ENCODE measurements at regions not wholly inside any gene's neighbourhood (a gene's known extent, or its start where the extent isn't known, plus 50 kb on each side); places are given as distances from the start of the nearest gene placed in this dataset.
"Not testable (repeated sequence)": the region's sequence is repeated elsewhere in the genome, so short reads cannot be mapped to it uniquely, and the experiment has no call there.

DNA sequence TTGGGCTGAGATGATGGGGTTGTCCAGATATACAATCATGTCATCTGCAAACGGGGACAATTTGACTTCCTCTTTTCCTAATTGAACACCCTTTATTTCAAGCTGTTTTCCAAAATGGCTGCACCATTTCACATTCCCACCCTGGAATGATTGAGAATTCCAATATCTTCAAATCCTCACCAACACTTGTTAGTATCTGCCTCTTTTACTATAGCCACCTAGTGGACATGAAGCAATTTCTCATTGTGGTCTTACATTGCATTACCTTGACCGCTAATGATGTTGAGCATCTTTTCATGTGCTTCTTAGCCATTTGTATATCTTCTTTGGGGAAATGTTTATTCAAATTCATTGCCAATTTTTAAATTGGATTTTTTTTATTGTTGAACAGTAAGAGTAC is 364.8 kb downstream of the SMARCA1 start:
- no peak for DNase-seq

DNA sequence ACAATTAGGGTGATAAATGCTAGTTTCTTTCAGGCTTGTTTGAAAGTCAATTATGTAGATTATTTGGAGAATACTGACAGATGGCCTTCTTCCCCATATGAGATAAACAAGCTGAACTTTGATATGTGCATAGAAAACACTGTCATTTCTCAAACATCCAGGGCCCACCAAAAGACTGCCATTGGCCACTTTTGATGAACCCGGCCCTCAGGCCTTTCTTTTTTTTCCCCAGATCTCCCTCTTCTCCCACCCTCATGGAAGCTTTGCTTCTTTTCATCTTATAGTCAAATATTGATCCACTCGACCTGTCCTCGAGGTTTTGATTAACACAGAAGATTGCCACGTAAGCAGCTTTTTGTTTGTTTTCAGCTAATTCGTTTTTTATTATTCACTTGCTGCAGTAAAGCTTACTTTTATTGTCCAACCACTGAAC is 377.4 kb downstream of the SMARCA1 start:
- peak; percentile 67 to 75 for DNase-seq

DNA sequence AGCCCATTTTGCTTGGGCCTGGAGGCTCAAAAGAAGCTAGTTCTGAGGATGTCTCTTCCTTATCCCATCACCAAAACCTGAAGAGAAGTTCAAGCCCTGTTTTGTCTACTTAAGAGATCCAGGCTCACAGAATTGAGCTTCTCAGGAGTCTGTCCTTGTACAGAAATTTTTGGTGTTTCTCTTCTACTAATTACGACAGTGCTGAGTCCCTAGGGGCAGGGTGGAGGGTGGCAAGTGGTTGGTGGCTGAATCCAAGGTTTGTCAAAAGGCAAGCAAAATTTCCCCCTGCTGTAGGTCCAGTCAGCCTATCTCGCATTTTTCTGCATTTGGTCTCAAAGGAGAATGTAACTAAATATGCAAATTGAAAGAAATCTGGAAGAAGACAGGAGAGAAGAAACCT is 377.9 kb downstream of the SMARCA1 start:
- DNase-seq, result peak; percentile 44 to 61

DNA sequence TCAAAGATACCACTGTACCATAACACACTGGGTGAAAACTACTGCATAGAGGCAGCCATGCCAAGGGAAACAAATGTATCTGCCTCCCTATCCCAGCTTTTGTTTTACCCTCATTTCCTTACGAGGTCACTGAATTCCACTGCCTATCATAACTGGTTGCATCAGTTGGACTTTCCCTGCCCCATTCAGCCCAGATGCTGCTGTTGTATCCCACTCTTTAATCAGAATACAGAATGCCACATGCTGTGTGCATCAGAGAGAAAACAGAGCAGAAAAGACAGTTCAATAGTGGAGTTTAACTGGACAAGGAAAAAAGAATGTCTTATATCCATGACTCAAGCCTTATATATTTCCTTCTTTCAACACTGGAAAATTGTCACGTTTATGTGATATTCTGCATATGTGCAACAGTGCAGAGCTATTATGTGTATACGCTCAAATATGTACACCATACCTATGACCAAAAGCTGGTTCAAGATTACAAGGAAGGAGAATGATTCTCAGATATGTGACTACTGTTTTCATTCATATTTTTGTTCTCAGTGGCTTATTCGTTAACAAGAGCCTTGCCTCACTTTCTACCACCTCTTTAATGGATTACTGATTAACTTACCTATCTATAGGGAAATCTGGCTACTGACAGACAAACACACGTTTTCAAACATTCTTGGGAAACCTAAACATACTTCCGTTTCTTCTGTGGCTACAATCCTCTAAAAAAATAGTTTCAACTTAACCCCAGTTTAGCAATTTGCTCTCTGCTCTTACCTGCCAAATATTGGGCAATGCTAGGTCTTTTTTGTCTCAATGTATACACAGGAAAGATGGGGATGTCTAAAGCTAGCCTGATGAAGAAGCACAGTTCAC is 378.9 kb downstream of the SMARCA1 start:
- DNase-seq, result no peak

DNA sequence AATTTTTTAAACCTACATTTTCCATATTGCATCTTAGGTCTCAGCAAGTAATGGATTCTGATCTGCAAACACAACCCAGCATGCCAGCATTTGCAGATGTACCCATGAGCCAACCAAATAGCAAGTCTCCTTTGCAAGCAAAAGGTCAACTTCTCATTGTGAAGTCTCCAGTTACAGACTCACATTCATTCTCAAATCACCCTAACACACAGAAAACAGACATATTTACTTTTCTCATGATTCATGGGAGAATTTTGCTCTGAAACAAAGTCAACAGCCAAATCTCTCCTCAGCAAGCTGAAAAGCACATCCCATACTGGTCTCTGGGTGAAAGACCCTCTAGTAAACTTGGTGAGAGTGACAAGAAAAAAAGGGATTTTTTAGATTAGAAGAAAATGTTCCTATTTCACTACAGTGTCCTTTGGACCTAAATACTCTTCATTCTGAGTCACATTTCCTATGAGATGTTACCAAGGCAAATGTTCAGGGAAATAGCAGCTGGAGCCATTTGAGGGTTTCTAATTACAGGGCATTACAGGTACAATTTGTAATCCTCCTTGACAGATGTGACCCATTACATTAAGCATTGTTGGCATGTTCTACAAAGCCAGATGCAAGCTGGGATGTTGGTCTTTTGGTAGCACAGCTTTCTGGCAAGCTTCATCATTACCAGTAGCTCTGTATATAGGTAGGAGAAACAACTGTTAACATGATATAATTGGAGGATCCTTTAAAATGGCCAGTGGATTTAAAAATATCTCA is 383.3 kb downstream of the SMARCA1 start:
- DNase-seq, result peak; percentile 80 to 83

DNA sequence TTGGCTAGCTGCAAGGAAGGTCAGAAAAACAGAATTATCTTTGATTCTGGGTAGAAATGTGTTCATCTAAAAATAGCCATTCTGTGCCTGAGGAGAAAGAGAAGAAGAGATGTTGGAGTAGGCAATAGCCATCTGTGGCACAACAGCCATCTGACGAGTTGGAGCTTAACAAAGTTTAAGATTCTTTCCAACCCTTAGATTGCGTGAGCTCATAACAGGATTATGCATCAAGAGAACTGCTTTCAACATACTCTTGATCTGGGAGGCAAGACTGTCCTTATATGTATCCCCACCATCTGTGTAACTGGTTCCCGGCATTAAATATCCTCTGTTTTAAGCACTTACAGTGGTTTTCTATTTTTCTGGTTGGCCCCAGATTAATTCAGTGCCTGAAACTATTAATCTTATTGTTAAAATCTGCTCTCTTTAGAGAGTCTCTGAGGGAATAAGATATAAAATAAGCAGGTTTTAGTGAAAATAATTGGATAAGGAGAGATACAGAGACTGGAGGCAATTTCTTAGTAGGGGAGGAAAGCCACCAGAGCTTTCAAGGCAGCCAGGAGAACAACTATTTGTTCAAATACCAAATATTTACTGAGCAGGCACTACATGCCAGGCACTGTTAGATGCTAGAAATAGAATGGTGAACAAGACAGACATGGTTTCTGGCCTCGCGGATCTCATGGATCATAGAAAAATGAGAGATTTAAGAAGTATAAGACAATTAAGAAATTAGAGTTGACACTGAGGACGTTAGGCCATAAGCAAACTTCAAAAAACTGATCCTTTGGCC is 398.0 kb downstream of the SMARCA1 start:
- no peak for DNase-seq

DNA sequence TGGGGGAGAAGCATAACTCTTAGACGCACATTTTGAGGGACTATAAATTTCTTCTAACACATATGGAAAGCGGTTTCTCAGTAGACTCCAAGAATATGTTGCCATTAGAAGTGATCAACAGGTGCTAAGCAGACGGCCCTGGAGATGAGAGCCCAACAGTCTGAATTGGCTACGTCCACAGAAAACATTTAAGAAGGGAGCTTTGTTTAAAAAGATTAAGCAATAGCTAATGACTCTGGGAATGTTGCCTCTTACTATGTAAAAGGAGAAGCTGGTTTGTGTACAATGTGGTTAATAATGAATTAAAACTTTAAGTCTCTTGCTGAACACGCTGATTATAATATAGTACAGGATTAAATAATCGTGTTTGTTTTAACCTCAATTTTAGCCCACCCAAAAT is 399.5 kb downstream of the SMARCA1 start:
- DNase-seq, result no peak

DNA sequence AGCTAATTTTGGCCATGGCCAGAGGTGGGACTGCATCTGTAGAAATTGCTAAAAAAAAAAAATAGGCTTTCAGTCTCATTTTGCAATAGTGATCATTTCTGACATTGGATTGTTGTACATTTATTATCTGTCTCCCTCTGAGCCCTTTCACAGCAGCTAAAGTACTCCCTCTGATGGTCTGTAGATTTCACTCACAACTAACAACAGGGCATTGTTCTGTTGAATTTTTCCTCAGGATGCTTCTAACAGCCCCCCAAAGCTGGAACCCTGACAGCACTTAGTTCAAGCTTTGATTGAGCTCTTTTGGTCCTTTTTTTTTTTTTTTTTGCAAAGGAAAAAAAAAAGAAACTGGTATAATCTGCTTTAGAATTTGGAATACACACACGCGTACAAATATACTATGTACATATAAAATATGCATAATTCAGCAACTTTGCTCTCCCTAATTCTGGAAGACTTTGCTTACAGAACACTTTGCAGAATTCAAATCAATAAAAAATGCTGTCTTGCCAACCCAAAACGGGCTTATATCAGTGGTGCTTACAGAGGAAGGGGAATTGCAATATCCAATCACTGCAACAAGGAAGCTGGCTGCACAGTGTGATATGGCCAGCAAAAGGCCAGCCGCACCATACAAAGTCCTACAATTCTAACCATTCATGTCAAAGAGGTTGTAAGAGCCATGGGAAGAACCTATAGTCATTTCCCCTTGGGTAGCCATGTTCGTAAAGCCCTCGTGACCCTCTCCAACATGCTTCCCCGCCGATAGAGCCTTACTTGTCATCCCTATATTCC is 406.4 kb downstream of the SMARCA1 start:
- no peak for DNase-seq

DNA sequence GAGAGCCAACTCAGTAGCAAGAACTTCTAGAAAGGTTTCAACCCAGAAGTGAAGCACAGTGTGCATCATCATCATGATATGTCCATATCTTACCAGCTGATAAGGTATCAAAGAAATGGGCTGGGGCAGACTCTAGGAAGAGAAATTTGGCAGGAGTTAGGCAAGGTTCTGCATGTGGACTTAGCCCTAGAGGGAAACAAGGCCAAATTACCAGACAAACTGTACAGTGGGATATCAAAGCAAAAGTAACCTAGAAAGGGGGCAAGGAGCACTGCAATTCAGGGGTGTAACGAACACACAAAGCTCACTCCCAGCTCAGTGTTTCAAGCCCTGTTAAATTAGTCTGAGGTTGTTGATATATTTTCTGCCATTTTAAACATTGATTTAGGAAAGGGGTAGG is 407.4 kb downstream of the SMARCA1 start:
- no peak for DNase-seq

DNA sequence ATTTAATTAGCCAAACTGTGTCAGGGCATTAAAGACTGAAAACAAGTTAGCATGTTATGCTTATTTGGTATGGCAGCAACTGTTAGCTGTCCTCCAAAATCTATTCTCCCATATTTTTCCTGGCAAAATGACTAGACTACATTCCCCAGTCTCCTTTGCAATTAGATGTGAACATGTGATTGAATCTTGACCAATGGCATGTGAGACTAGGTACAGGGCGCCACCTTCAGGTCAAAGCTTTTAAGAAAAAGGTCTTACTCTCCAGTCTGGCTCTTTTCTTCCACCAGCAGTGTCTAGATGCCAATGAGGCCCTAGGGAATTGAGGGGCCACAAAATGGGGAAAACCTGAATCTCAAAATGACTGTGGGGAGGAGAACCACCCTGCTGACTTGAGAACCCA is 408.2 kb downstream of the SMARCA1 start:
- peak; percentile 15 to 47 for DNase-seq

DNA sequence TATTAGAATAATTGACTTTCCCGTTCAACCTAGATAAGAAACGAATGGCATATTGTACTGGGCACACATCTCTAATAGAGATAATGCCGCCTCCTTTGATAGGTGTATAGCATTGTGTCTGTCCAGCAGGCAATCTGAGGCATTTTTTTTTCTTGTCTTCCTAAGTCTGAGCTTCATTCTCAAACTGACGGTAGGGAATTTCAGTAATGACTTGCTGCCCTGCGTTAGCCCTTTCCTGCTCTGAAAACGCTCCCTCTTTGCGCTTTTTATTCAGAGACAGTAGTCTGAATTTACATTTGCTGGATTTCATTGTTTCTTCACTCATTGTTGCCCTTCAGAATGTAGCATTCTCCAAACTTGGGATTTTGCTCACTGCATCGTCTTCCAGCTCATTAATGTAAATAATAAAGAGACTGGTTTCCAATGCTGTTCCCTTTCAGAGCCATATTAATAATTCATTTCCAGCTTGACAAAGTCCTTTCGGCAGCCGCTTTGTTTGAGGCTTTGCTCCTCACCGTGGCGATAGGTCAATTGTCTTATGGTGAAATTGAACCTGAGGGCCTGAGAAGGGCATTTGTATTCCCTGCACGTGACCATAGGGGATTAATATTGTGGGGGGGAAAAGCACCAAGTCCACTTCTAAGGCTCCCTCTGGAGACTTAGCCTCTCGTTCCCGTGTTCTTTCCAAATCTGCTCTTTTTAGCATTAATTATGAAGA is 412.1 kb downstream of the SMARCA1 start:
- no peak for DNase-seq

DNA sequence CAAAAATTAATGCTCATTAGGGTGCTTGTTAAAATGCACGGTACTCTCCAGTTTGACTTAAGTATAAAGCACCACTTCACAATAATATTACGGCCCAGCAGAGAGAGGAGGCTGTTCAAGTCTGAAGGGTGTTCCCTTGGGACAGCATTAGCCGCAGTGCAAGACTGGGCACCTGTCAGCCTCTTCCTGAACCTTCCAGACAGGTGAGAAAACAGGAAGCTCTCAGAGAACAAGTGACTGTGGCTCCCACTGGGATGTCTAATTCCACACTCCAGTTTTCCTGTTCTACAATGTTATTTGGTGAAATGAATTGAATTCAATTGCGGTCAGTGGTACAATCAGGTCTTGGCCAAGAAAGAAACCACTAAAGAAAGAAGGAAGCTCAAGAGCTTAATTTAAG is 414.4 kb downstream of the SMARCA1 start:
- peak; percentile 78 to 82 for DNase-seq

DNA sequence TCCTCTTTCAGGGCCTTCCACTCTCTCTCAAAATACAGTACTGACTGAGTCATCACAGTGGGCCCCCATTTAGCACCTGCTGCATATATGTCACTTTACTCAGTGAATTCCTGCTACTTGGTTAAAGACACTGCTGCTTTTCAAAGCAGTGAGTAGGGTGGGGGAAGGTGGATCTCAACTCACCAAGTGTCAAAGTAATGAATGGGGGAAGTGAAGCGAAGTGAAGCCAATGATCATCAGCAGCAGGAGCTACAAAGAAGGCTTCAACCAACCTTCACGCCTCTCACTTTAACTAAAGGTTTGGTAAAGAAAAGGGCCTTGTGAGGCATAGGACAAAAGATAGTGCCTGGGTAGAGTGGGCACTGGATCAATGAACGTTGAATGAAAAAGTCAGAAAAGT is 424.1 kb downstream of the SMARCA1 start:
- no peak for DNase-seq

DNA sequence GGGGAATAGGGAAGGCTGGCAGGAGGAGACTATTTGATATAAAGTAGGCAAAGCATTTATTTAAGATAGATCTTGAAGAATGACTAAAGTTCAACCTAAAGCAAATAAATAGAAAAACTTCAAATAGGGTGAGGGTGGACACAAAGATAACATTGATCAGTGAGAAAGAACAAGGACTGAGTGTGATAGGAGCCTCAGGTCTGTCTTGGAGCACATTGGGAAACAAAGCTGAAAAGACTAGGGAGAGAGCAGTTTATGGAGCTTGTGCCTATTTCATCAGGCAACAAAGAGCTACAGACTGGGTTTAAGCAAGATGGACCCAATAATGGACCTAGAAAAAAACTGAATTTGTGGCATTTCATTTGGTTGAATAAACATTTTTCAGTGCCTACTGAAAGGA is 425.6 kb downstream of the SMARCA1 start:
- no peak for DNase-seq

DNA sequence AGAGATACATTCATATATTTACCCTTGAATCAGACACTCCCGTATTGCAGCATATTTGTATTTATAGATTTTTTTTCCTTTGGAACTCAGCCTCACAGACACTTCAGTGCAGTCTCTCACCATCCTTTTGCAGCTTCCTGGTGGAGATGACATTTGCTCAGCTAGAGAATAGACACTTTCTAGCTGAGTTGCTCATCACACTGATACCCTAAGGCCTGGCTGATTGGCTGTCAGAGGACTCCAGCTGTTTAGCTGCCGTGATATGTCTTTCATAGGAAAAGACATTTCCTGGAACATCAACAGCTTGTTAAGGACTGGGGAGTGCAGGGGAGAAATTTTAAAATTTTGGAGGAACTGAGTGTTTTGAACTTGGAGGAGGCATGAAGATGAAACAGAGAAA is 429.6 kb downstream of the SMARCA1 start:
- no peak for DNase-seq

DNA sequence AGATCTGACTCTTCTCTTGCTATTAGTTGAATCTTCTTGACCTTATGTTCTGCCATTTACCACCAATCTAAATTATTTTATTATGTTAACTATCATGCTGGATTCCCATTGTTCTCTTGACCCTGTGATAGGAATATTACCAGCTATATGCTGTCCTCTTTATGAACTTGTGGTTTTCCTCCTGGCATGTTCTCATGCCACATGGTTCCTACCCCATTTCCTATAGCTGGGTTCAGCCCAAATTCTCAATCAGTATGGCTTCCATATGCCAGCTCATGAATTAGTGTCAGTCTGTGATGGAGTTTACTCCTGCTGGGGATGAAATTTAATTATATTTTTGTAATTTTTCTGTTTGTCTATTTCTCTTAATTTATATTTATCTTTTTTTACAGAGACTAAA is 430.5 kb downstream of the SMARCA1 start:
- no peak for DNase-seq

DNA sequence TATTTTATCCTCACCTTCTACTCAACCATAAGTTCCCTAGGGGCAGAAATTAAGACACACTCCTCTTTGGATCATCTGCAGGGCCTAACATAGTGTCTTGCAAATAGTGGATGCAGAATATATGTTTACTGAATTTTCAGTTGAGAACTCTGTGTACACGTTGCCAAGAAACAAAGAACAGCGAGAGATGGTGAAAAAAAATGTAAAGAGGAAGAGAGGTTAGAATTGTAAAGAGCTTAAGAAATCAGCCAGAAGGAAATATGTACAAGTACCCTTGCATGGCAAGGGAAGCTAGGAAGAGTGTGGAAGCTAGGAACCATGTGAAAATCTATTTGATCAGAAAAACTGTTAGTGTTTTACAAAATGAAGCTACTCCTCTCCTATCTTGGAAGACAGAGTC is 431.0 kb downstream of the SMARCA1 start:
- no peak for DNase-seq

DNA sequence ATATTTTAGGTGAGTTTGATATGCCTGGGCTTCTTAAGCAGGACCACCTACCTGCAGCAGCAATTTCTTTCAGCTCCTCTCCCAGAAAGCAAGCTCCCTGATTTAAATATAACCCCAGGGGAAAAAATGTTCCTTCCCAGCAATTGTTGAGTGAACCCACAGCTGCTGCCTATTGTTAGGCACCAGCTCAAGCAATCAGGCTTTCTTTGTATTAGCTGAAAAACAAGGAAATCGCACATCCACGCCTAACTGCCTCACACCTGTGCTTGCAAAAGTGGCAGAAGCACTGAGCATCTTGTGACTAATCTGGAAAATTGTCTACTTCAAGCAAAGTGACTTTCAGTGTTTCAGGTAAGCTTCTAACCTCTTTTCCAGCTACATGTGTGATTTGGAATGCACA is 432.2 kb downstream of the SMARCA1 start:
- DNase-seq, result peak; percentile 19 to 54

DNA sequence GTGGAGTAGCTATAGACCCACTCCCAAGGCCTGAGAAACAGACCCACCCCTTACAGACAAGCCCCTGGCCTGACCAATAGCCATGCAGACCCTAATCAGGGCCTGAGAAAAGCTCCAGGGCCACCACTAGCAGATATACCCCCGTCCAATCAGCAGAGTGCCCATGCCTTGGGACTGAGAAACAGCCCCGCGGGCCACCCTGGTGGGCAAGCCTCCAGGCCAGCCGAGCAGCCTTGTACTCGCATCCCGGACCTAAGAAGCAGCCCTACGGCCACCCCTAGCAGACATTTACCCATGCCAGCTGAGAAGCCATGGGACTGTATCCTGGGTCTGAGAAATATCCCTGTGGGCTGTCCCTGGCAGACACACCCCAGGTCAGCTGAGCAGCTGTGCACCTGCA is 436.5 kb downstream of the SMARCA1 start:
- no peak for DNase-seq

DNA sequence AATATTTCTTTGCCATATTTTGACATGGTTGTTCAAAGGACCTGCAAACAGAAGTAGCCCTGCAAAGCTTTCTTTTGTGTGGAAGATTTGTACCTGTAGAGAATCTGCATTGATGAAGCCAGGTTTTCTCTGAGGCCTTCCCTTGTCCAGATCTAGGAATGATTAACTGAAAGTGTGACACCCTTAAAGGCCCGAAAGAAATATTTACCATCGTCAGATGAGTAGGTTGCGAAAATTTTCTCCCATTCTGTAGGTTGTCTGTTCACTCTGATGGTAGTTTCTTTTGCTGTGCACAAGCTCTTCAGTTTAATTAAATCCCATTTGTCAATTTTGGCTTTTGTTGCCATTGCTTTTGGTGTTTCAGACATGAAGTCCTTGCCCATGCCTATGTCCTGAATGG is 439.0 kb downstream of the SMARCA1 start:
- DNase-seq, result not testable (repeated sequence)

DNA sequence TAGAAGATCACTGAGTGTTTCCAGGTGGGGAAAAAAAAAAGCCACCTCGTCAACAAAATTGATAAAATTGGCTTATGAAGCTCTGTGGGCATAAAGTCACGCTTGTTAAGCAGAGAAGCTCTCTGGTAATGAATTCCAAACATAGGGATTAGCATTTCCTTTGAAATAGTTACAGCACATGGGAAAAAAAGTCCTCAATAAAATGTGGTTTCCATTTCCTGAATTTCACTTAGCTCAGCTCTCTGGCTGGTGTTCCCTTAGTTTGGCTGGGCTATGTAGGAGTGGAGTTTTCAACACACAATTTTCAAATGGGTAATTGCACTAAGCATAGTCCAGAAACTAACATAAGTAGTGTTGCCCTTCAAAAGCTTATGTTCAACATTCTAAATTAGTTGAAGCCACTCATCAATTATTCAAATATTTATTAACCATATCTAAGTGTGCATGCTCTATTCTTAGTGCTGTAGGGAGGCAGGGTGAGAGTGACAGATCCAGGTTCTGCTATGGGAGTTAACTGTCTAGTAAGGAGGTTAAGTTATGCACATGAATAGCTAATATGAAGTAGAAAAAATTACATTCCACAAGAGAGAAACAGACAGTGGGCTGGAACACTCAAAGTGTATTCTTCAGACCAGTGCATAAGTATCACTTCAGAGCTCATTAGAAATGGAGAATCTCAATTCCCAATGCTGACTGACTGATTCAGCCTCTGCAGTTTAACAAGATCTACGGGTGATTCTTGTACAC is 445.7 kb downstream of the SMARCA1 start:
- no peak for DNase-seq
